HG03342 (cell line): ENCODE measurements at regions not wholly inside any gene's neighbourhood (a gene's known extent, or its start where the extent isn't known, plus 50 kb on each side); places are given as distances from the start of the nearest gene placed in this dataset.
A peak's percentile ranks its signal among the peaks of the same experiment; 100 is the strongest.

ENCODE experiments used
- ATAC-seq: cut with Tn5 transposase; IDR thresholded peaks from one replicate; pipeline ENCODE4 v1.9.1; 2021; ENCODE audit warnings: mild to moderate bottlenecking, moderate library complexity; ENCODE audit not compliant: unreplicated experiment

- no peak for ATAC-seq
Observed at GRCh38 chr12:82529101-82529500, 157.6 kb upstream of the TMTC2 start.

- ATAC-seq = no peak
Observed at GRCh38 chr12:82529954-82530353, 156.8 kb upstream of the TMTC2 start.

- no peak for ATAC-seq
Observed at GRCh38 chr12:82530394-82530793, 156.3 kb upstream of the TMTC2 start.

DNA sequence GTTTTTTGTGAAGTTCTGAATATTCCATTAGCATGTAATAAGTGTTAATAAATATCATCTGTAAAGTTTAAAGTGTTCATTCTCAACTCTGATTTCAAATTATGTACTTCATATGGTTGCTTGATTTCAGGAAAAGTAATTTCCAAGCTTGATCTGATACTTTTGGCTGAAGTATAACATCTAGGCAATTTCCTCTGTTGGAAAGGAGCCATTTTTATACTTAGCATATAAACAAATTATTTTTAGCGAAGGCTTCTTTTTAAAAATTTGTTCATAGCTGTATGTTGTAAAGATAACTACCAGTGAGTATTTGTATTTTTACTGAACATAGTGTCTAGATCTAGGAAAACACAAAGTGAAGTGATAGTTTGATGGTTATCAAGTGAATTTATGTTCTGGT lies 153.4 kb upstream of the TMTC2 start:
- ATAC-seq = no peak

DNA sequence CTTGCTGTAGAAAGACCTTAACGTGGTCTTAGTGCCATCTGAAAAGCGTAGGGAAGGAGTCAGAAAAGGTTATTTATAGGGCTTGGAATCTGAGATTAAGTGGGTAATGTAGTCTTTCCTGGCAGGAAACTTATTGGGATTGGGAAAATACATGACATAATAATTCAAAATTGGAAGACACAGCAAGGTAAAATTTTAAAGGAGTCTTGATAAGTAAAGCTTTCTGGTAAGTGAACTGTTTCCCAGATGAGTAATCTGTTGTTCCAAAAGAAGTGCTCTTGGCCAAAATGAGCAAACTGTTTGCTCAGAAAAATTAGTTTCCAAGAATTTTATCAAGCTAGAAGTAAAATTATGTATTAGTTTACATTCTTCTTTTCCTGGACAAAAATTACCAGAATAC lies 149.3 kb upstream of the TMTC2 start:
- ATAC-seq = no peak

- ATAC-seq = peak; percentile 78
Observed at GRCh38 chr12:82554529-82554928, 132.2 kb upstream of the TMTC2 start.

DNA sequence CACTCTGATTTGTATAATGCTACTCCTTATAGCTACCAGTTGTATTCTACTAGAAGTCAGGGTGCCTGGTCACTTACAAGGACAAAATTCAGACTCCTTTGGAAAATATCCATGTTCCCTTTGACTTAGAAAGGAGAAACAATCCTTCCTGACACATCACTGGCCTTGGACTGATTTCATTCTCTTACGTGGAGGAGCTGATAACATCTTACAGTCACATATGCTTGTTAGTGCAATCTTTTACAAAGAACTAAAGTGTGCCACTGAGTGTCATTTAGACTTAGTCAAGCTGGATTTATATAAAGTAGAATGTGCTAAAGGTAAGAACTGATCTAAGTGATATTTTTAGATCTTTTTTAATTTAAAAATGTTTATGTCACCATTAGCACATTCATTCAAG lies 131.0 kb upstream of the TMTC2 start:
- ATAC-seq = no peak

- no peak for ATAC-seq
Observed at GRCh38 chr12:82565966-82566365, 120.7 kb upstream of the TMTC2 start.

DNA sequence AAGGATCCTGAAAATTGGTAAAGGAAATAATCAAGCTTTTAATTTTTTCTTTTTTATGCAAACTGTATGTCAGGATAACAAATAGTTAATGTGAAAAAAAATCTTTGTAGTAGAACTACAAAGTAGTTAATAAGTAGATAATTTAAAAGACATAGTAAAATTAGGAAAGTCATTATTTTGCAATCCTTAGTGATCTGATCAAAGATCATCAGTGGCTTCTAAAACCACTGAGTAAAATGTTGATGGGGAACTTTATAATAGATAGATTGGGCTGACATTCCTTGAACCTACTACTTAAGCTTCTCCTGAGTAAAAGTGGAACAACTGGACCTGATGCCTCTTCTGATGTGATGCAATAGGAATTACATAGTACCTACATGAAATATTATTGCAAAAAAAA lies 119.0 kb upstream of the TMTC2 start:
- ATAC-seq = no peak

DNA sequence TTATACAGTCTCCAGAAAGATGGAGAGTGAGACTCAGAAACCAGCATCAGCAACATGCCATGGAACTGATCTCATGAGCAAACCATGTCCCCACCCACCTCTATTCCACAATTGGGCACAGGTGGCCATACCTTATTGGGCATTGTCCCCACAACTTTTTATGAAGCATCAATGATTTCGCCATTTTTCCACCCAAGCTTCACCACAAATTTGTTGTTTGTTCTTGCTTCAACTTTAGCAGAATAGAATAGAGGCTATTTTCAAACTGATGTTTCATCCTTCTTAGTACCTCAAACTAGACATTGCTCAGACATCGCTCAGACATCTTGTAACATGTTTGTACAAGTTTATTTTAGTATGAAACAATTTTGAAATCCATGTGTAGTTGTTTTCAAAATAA lies 112.5 kb upstream of the TMTC2 start:
- no peak for ATAC-seq

GRCh38 chr12:82578725-82579124 lies 108.0 kb upstream of the TMTC2 start:
- ATAC-seq = no peak

DNA sequence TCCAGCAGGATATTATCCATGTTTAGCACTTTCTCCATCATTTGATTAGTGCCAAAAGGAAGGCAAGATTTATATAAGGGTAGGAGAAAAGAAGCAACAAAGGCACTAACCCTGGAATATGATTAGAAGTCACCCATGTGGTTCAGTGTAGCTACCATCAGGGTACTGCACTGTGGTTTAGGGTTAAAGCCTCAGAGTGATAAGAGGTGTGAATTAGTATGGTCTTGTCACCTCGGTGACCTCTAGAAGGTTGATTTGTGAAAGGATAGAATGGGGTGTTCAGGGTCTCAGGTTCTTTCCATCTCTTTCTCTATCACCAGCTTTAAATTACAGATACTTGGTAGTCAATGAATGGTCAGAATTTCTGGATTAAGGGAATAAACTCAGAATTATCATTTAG lies 103.0 kb upstream of the TMTC2 start:
- no peak for ATAC-seq

- ATAC-seq = peak; percentile 78
Observed at GRCh38 chr12:82593143-82593542, 93.6 kb upstream of the TMTC2 start.

GRCh38 chr12:82593901-82594396 lies 92.8 kb upstream of the TMTC2 start:
- peak; percentile 87 for ATAC-seq

DNA sequence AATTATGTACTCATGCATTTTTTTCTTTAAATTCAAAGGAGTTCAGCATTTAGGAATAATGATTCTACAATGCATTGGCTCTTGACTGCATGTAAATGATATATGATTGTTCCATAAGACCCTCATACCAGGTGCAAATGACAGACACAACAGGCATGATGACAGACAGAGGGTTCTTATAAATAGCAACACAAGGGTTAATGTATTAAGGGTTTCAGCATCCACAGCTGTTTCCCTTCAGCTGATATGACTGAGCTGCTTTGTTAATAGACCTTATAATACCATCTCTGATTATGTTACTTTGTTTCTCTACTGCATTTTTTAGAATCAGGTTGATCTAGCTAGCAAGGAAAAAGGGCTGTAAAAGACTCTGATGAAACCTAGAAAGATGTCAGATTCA lies 90.8 kb upstream of the TMTC2 start:
- ATAC-seq = no peak

DNA sequence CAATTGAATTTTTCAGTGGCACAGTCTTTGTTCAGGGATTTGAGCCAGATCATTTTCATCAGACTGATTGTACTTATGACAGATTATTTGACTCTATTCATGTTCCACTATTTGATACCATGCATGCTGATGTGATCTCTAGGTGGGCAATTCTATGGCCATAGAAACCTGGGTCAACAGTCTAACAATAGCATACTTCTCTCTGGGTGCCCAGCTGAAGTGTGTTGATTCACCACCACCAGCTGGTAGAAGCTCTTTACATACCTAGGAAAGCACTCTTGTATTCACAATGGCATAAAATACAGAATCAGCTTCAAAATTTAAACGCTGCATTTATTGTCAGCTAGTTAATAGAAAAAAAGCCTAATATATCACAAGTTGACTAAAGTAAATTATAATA lies 90.2 kb upstream of the TMTC2 start:
- no peak for ATAC-seq

DNA sequence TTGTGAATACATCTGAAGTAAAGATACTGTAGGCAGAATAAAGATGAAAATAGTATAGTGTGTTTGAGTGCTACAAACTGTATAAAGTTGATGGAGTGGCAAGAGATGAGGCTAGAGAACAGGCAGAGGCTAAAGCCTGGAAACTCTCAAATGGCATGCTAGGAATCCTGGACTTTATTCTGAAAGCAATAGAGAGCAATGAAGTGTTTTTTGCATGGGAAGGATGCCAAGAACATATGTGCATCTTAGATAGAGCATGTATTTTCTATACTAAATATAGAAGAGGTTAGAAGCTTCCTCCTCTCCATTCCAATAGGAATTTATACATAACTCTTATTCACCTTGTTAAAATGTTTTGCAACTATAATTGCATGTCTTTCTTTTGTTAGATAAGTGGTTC lies 86.3 kb upstream of the TMTC2 start:
- ATAC-seq = no peak

DNA sequence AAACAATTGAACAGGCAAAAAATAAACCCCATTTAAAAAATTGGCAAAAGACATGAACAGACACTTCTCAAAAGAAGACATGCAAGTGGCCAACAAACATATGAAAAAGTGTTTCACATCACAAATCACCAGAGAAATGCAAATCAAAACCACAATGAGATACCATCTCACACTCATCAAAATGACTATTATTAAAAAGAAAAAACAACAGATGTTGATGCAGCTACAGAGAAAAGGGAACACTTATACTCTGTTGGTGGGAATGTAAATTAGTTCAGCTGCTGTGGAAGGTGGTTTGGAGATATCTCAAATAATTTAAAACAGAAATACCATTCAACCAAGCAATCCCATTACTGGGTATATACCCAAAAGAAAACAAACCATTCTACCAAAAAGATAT lies 83.1 kb upstream of the TMTC2 start:
- peak; percentile 39 for ATAC-seq

DNA sequence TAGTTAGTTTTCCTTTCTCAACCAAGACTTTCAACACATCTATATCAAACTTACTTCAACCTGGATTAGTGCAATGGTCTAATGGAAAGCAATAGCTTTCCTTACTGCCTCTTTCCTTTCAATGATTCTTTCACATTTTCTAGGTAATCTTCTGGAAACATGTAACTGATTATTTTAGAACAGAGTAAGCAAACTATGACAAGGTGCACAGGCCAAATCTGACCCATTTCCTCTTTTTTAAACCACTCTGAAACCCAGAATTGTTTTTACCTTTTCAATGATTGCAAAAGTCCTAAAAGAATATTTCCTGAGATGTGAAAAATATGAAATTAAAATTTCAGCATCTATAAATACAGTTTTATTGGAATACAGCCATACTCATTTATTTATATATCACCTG lies 81.6 kb upstream of the TMTC2 start:
- peak; percentile 64 for ATAC-seq

DNA sequence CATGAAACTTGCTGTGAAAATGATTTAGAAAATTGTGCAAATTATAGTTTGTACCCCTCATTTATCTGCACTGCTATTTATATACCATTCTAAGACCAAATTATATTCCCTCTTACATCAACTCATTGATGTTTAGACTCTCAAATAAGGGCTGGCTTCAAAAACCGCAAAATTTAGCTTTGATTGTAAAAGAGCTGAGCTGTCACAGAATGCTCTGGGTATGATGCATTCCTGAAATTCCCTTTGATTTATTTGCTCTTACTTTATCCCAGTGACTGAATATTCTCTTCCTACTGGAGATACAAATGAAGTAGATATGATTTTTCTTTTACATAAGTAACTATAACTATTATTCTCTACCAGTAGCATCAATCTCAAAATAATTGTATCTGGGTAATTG lies 78.0 kb upstream of the TMTC2 start:
- ATAC-seq = no peak

DNA sequence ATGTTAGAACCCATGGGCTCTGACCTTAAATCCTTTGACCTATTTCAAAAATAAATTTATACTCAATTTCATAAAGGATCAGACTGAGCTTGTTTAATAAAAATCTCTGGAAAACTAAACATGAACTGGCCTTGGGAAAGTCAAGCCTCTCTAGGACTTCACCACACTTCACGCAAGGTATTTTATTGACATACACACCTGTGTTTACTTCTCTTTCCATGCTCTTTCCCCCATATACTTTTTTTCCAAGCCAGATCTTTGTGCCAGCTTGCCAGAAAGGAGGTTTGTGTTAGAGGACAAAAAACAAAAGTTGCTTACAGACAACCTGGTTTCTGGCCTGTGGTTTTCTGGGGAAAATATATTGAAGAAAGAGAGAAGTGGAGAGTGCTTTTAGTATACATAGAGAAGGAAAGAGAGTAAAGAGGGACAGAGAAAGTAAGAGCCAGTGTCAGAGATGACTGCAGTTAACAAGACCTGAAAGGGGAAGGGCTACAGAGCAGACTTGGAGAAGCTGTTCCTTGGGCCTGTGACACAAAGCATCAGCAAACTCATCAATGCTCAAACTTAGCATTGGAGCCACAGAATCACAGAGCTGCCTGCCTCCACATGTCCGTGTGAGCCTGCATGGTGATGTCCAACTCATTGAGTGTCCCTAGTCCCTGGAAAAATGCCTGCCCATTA lies 77.3 kb upstream of the TMTC2 start:
- ATAC-seq = no peak

DNA sequence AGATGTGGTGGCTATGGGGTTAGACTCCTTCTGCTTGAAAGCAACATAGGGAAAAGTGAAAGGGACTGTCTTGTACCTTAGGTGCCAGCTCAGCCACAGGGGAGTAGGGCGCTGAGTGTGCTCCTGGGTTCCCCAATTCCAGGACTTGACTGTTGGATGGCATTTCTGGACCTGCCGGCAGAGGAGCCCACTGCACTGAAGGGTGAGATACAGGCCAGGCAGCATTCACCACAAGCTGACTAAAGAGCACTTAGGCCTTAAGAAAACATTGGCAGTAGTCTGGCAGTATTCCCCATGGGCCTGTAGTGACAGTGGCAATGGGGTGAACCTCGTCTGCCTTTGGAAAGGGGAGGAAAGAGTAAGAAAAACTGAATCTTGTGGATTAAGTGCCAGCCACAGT lies 67.1 kb upstream of the TMTC2 start:
- no peak for ATAC-seq

DNA sequence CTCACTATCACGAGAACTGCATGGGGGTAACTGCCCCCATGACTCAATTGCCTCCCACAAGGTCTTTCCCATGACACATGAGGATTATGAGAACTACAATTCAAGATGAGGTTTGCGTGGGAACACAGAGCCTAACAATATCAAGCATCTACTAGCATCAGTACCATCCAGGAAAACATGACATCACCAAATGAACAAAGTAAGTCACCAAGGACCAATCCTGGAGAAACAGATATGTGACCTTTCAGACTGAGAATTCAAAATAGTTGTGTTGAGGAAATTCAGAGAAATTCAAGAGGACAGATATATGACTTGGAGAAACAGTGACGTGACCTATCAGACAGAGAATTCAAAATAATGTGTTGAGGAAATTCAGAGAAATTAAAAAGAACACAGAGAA lies 65.8 kb upstream of the TMTC2 start:
- no peak for ATAC-seq
